Tibial nerve (tissue), 3 donors: ENCODE measurements at regions not wholly inside any gene's neighbourhood (a gene's known extent, or its start where the extent isn't known, plus 50 kb on each side); places are given as distances from the start of the nearest gene placed in this dataset.

Source experiments
- POLR2A ChIP-seq, 2 donors: fragments of 450-650 bp; IDR thresholded peaks; one replicate each; pipeline ENCODE4 v1.6.1; 2017; ENCODE audit warnings: antibody characterized with exemption in 2 of 2, mild to moderate bottlenecking in 2 of 2, moderate library complexity in 2 of 2
- TF ChIP-seq, protein P1 (sequence below), 5 experiments: fragments of 200-600 bp in 3 of 5; fragments of 450-650 bp in 2 of 5; sonication (generic) in 3 of 5; IDR thresholded peaks; one replicate each; pipeline ENCODE4 v1.5.1; 2016 to 2019; ENCODE audit warnings: antibody characterized with exemption in 5 of 5, mild to moderate bottlenecking in 3 of 5, moderate library complexity in 2 of 5

DNA sequence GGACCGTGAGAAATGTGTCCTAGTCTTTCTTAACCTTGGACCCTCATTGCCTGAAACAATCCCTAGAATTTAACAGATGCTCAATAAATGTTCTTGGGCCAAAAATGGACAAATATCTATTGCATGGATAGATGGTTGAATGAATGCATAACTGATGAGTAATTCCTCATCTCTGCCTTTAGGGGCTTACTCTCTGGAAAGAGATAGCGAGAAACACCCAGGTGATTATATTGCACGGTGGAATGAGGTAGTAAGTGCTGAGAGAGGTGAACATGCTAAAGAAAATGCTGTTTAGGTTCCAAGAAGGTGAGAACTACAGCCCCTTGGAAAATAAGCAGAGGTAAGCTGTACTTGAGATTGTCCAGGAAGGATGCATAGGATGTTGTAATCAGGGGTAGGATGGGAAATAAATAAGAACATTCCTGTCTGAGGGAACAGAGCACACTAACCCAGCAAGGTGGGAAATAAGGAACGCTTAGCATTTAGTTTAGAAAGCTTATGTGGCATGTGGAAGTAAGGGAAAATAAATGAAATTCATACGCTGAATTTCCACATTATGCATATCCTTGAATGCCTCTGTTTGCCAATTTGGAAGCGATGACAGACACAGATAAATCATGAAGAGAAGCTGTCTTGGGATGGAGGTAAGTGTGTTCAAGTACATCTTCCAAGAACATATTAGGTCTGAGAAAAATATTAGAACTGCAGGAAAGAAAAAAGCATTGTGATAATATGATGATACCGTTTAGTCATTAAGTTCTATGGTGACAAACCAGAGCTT lies 426.6 kb downstream of the ARHGEF28 start:
- TF ChIP-seq, protein P1, sequence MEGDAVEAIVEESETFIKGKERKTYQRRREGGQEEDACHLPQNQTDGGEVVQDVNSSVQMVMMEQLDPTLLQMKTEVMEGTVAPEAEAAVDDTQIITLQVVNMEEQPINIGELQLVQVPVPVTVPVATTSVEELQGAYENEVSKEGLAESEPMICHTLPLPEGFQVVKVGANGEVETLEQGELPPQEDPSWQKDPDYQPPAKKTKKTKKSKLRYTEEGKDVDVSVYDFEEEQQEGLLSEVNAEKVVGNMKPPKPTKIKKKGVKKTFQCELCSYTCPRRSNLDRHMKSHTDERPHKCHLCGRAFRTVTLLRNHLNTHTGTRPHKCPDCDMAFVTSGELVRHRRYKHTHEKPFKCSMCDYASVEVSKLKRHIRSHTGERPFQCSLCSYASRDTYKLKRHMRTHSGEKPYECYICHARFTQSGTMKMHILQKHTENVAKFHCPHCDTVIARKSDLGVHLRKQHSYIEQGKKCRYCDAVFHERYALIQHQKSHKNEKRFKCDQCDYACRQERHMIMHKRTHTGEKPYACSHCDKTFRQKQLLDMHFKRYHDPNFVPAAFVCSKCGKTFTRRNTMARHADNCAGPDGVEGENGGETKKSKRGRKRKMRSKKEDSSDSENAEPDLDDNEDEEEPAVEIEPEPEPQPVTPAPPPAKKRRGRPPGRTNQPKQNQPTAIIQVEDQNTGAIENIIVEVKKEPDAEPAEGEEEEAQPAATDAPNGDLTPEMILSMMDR (IDR thresholded peaks at IDR 0.05), result no peak
- no peak for TF ChIP-seq POLR2A (IDR thresholded peaks at IDR 0.05)
